GM12872 (cell line): ENCODE measurements at regions not wholly inside any gene's neighbourhood (a gene's known extent, or its start where the extent isn't known, plus 50 kb on each side); places are given as distances from the start of the nearest gene placed in this dataset.

Source experiments
- CTCF ChIP-seq: IDR thresholded peaks from 3 replicates; pipeline ENCODE4 v1.5.1; 2011; ENCODE audit warnings: low read depth, mild to moderate bottlenecking, low read length, moderate library complexity; ENCODE audit not compliant: insufficient read depth

- TF ChIP-seq CTCF: no peak
Observed at GRCh38 chr2:75833386-75833785, 122.7 kb upstream of the GCFC2 start.

- no peak for TF ChIP-seq CTCF
Observed at GRCh38 chr2:75828826-75829225, 118.1 kb upstream of the GCFC2 start.

DNA sequence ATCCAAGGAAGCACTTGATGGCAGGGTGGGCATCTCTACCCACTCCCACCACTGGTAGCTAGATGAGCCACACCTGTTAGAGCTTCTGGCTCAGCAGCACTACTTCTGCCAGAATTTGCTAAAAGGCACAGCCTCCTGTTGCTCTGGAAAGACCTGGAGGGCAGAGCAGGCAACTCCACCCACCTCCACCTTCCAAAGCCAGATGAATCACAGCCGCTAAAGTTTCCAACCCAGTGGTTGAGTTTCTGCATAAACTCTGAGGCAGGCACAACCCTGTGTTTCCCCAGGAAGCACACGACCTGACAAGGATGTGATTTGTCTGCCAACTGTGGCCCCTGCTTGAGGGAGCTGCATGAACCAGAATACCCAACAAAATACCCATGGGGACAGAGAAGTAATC, 111.6 kb upstream of the GCFC2 start:
- no peak for TF ChIP-seq CTCF

GRCh38 chr2:75820693-75821092, 110.0 kb upstream of the GCFC2 start:
- TF ChIP-seq CTCF: no peak

DNA sequence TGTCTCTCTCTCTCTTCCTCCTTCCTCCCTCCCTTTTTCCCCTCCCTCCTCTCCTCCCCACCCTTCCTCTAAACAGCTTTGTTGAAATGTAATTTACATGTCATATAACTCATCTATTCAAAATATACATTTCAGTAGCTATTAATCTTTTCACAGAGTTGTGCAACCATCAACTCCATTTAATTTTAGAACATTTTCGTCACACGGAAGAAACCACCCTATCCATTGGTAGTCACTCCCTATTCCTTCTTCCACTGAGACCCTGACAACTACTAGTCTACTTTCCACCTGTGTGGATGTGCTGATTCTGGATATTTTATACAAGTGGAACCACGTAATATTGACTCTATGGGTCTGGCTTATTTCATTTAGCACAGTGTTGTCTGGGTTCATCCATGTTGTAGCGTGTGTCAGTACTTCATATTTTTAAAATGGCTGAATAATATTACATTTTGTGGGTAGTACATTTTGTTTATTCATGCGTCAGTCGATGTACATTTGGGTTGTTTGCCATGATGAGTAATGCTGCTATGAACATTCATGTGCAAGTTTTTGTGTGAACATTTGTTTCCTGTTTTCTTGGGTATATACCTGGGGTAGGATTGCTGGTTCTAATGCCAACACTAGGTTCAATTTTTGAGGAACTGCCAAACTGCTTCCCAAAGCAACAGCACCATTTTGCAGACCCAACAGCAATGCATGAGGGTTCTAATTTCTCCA, 100.1 kb upstream of the GCFC2 start:
- TF ChIP-seq CTCF: no peak

DNA sequence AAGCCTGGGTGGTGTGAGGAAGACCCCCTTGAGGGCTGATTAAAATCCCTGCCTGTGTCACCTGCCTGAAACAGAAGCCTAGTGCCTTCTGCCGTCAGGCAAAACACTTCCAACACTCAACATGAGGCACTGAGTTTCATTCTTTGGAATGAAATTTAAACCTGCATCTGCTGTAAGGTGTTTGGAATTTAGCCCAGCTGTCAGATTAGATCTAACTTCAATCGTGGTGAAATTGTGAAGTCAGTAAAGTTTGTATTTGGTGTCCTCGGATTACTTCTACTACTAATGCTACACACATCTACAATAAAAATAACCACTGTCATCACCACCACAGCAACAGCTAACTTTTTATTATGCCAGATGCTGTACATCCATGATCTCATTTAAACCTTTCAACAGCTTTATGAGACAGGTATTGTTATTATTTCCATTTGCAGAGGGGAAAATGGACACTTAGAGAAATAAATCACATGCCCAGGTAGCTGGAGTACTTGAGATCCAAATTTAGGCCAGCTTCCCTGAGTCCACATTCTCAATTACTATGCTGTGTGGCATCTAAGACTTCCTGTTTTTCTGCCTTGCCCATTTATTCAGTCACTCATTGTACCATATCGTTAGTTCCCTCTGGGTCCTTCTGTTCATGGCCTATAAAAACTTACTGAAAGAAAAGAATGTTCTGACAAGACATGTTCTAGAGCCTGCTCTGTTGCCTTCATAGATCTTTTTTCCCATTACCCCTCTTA, 98.2 kb upstream of the GCFC2 start:
- no peak for TF ChIP-seq CTCF

DNA sequence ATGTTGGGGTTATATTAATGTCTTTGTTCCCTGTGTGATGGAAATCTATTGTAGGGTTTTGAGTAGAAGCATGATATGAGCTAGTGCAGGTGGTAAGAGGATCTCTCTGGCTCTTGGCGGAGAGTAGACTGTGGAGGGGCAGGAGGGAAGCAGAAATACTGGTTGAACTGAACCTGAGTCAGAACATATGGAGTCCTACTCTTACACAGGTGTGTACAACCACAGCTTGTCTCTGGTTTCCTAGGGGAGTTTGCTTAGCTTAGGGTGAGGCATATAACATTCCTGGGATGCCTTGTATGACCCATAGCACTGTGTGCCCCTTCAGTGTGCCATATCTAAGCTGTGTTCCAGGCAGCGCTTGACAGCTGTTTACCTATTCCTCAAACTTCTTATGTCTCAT, 97.3 kb upstream of the GCFC2 start:
- no peak for TF ChIP-seq CTCF
